Stimulated activated CD8-positive, alpha-beta memory T cell treated with anti-CD3 and anti-CD28 coated beads, Interleukin-15, amount 100 ng/mL, for 24 hours (primary cell): ENCODE measurements at regions not wholly inside any gene's neighbourhood (a gene's known extent, or its start where the extent isn't known, plus 50 kb on each side); places are given as distances from the start of the nearest gene placed in this dataset.
"Not testable (repeated sequence)": the region's sequence is repeated elsewhere in the genome, so short reads cannot be mapped to it uniquely, and the experiment has no call there.

Experiments
- DNase-seq: peaks from one replicate; pipeline ENCODE4 v3.0.0-alpha.2; 2020; ENCODE audit warnings: low read depth

DNA sequence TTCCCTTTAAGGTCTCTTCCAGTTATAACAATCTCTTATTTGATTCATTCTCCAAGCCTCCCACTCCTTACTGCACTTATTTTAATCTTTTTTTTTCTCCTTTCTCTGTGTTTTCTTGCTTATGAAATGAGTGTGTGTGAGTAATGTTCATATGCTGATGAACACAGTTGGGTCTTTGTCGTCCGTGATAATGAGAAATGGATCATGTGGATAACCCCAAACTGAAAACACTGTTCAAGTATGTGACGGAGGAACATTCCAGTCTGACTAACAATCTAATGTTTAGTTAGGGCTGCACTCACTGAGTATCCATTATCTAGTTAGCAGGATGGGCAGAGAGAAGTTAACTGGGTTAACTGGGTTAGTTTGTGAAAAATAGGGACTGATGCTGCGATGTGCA, 253.1 kb upstream of the DUSP10 start:
- DNase-seq, result no peak

DNA sequence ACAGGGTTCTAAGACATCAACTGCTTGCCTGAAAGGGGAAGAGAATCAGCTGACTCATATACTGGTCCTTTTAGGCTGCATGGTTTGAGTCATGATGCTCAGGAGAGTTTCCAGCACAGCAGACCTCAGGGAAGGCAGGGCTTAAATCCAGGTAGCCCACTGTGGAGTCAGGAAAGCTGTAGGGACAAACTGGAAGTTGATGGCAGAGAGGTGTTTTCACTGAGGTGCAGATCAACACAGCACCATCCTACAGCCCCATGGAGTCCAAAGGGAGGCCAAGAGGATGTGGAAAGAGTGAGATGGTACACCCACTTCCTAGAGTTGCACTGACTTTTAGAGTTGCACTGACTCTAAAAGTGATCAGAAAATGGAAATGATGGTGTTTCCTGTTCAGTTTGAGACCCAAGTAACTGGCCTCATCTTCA, 252.4 kb upstream of the DUSP10 start:
- peak; percentile 0 for DNase-seq

- DNase-seq, result no peak
These were observed 251.6 kb upstream of the DUSP10 start for GRCh38 chr1:221993444-221993948.

DNA sequence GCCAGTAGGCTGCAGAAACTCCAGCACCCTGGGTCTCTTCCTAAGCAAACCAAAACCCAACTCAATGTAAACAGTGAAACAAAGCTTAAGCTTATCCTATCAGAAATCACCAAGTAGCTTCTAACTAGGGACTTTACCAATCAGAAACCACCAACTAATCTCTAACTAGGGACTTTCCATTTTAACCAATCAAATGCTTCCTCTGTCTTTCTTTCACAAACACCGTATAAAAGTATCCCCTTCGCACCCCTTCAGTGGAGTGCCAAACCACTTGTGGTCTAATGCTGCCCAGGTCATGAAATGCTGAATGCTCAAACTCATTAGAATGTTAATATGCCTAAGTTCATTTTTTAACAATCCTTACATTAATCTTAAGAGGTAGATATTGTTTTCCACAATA, 250.5 kb upstream of the DUSP10 start:
- DNase-seq, result no peak

GRCh38 chr1:221991221-221991620, 249.3 kb upstream of the DUSP10 start:
- DNase-seq, result no peak

- no peak for DNase-seq
These were observed 247.9 kb upstream of the DUSP10 start for GRCh38 chr1:221989741-221990140.

DNA sequence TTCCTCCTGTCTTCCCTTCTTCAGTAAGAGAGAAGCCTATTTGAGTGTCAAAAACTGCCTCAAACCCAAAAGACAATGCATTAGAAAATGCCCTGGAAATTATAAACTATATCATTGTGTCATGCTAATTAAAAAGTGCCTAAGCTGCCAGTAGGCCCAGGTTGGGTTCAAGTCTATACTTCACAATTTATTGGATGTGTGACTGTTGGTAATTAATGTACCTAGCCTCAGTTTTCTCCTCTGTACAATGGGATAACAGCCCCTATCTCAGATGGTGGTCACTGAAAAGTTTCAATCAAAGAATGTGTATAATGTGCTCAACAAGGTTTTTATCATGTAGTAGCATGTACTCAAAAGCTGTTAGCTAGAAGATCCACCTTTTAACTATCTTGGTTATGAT, 246.9 kb upstream of the DUSP10 start:
- no peak for DNase-seq

GRCh38 chr1:221987860-221988520, 246.1 kb upstream of the DUSP10 start:
- no peak for DNase-seq

DNA sequence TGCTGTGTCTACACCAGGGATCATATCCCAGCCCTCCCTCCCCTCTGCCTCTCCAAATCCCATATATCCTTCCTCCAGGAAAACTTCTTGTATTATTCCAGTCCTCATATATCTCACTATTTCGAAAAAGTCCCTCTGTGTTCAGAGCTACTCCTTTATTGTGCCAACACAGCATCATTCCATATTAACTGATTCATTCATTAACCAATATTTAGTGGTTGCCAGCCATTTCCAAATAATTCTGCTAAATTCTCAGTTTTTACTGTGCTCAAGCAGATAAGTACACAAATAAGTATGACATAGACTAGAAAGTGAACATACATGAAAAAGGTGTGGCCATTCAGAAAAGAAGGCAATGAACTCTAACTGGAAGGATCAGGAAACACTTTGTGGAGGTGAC, 241.6 kb upstream of the DUSP10 start:
- no peak for DNase-seq

DNA sequence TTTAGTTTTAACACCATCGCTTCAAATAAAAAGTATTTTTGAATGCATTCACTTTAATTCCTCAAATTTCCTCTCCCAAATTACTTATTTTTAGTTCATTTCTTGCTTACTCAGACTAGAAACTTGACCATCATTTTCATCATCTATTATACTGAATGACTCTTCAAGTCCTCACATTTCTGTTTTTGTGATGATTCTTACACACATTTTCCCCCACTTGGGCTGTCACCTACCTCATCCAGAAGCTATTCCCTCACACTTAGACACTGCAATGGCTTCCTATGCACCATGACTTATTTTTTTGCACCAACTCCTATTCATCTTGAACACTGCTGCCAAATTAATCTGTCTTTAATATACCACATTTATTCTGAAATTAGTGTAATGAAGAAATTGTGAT, 239.6 kb upstream of the DUSP10 start:
- DNase-seq, result no peak

- no peak for DNase-seq
These were observed 237.6 kb upstream of the DUSP10 start for GRCh38 chr1:221979444-221980032.

- DNase-seq, result not testable (repeated sequence)
These were observed 236.9 kb upstream of the DUSP10 start for GRCh38 chr1:221978631-221979334.

DNA sequence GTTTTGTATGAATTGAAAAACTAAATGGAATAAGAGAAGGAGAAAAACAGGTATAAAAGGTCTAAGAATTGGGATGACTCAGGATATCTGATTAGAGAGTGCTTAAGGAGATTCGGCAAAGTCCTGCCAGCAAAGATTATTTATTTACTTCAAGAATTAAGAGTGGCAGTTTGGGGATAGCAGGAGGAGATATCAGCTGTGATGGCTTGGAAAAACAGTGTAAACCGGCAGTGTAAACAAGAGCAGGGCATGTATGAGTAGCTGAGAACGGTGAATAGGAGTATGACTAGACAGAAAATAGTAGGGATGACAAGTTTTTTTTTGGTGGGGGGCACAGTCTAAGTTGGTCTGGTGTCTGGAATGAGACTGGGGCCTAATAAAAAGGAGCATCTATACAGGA, 231.9 kb upstream of the DUSP10 start:
- not testable (repeated sequence) for DNase-seq

DNA sequence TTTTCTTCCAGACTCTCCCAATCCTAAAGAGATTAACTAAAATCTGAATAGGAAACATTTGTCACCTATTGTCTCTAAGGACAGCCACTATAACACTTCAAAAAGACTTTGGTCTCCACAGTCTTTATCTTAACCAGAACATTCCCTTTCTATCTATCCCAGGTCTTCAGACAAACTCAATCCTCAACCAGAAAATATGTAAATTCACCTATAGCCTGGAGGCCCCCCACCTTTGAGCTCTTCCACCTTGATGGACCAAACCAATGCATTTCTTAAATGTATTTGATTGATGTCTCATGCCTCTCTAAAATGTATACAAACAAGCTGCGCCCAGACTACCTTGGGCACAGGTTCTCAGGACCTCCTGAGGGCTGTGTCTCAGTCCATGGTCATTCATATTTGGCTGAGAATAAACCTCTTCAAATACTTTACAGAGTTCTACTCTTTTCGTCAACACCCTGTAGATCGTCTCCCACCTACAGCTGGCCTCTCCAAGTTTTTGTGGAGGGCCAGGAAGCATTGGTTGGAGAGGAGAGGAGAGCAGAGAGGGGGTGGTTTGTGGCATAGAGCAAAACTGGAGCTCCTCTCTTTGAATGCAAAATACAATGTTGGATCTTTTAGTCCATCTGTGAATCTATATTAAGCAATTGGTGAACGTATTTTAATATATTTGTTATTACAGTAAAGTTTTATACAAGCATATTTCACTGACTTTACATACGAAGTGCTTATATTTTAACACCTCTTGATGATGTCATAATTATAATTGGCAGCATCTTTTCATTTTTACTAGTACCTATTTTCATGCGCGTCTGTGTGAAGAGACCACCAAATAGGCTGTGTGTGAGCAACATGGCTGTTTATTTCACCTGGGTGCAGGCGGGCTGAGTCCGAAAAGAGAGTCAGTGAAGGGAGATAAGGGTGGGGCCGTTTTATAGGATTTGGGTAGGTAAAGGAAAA, 230.7 kb upstream of the DUSP10 start:
- no peak for DNase-seq

GRCh38 chr1:221971035-221971434, 229.1 kb upstream of the DUSP10 start:
- DNase-seq, result not testable (repeated sequence)

- DNase-seq, result not testable (repeated sequence)
These were observed 227.5 kb upstream of the DUSP10 start for GRCh38 chr1:221969298-221969858.

DNA sequence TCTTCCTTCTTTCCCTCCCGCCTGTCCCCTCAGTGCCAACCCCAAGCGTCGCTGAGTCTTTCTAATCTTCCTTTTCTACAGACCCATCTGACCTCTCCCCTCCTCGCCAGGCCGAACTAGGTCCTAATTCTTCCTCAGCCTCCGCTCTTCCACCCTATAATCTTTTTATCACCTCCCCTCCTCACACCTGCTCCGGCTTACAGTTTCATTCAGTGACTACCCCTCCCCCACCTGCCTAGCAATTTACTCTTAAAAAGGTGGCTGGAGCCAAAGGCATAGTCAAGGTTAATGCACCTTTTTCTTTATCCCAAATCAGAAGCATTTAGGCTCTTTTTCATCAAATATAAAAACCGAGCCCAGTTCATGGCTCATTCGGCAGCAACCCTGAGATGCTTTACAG, 225.6 kb upstream of the DUSP10 start:
- not testable (repeated sequence) for DNase-seq

DNA sequence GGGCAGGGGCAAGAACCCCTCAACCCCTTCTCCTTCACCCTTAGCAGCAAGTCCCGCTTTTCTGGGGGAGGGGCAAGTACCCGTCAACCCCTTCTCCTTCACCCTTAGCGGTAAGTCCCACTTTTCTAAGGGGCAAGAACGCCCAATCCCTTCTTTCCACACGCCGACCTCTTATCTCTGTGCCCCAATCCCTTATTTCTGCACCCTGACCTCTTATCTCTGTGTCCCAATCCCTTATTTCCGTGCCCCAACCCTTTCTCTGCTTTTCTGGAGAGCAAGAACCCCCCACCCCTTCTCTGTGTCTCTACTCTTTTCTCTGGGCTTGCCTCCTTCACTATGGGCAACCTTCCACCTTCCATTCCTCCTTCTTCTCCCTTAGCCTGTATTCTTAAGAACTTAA, 225.0 kb upstream of the DUSP10 start:
- DNase-seq, result not testable (repeated sequence)

DNA sequence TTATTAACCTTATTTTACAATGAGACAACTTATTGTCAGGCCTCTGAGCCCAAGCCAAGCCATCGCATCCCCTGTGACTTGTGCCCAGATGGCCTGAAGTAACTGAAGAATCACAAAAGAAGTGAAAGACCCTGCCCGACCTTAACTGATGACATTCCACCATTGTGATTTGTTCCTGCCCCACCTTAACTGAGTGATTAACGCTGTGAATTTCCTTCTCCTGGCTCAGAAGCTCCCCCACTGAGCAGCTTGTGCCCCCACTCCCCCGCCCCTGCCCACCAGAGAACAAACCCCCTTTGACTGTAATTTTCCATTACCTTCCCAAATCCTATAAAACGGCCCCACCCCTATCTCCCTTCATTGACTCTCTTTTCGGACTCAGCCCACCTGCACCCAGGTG, 224.0 kb upstream of the DUSP10 start:
- DNase-seq, result not testable (repeated sequence)

DNA sequence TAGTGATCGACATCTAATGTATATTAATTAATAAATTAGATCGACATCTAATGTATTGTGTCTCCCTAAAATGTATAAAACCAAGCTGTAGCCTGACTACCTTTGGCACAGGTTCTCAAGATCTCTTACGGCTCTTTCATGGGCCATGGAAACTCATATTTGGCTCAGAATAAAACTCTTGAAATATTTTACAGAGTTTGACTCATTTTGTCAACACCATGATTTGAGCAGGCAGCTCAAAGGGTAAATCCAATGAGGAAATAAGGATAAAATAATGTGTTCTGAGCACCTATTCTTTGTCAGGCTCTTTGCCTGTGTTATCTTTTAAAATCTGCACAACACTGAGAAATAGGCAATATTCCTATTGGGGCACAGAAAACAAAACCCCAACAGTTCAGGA, 223.4 kb upstream of the DUSP10 start:
- DNase-seq, result no peak

- DNase-seq, result no peak
These were observed 221.9 kb upstream of the DUSP10 start for GRCh38 chr1:221963742-221964141.

DNA sequence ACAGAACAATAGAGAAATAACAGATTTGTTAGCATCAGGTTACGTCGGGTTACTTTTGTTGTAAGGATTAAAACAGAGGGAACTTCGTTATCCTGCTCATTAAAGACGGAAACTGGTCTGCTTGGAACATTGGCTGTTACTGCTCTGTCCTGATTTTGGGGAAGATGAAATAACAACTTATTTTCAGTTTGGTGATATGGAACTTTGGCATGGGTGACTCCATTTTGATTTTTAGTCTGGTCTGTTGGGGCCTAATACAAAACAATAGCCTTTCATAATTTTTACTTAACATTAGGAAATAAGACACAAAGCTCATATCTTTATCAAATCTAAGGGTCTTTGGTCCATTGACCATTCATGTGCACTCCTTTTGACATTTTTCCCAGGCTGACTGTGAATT, 220.5 kb upstream of the DUSP10 start:
- DNase-seq, result no peak
